Transverse colon (tissue), 4 donors: ENCODE measurements at regions not wholly inside any gene's neighbourhood (a gene's known extent, or its start where the extent isn't known, plus 50 kb on each side); places are given as distances from the start of the nearest gene placed in this dataset.

Source experiments
- CTCF ChIP-seq, 5 experiments: fragments of 200-600 bp in 3 of 5; fragments of 450-650 bp in 2 of 5; sonication (generic) in 3 of 5; IDR thresholded peaks; 1 replicate in 2 of 5; 2 replicates in 3 of 5; pipeline ENCODE4 v1.5.1; 2016 to 2017; ENCODE audit warnings: antibody characterized with exemption in 5 of 5, inconsistent platforms in 3 of 5, mild to moderate bottlenecking in 2 of 5, moderate library complexity in 1 of 5
- POLR2A ChIP-seq: fragments of 450-650 bp; IDR thresholded peaks from one replicate; pipeline ENCODE4 v1.6.1; 2016; ENCODE audit warnings: antibody characterized with exemption, mild to moderate bottlenecking, moderate library complexity
- POLR2AphosphoS5 ChIP-seq, 3 donors: sonication (generic); formaldehyde crosslinking; IDR thresholded peaks; one replicate each; pipeline ENCODE4 v1.6.1; 2016; ENCODE audit warnings: antibody characterized with exemption in 3 of 3

GRCh38 chr18:54662986-54663385 is 71.9 kb downstream of the DYNAP start:
- TF ChIP-seq CTCF (IDR thresholded peaks at IDR 0.05), result no peak
- TF ChIP-seq POLR2A, result no peak
- TF ChIP-seq POLR2AphosphoS5 (IDR thresholded peaks at IDR 0.05), result no peak
